COLO668 (cell line): ENCODE measurements at regions not wholly inside any gene's neighbourhood (a gene's known extent, or its start where the extent isn't known, plus 50 kb on each side); places are given as distances from the start of the nearest gene placed in this dataset.
"Not testable (repeated sequence)": the region's sequence is repeated elsewhere in the genome, so short reads cannot be mapped to it uniquely, and the experiment has no call there.

ENCODE experiments used
- DNase-seq: peaks from one replicate; lab custom pipeline; 2025; ENCODE audit not compliant: unreplicated experiment; lab: John Stamatoyannopoulos, UW

GRCh38 chr4:54855191-54855854 is 197.6 kb downstream of the KIT start:
- DNase-seq: no peak

GRCh38 chr4:54852602-54853001 is 194.8 kb downstream of the KIT start:
- DNase-seq: no peak

- no peak for DNase-seq
Measured at GRCh38 chr4:54852054-54852453, 194.3 kb downstream of the KIT start.

- DNase-seq: no peak
Measured at GRCh38 chr4:54844911-54845310, 187.2 kb downstream of the KIT start.

- DNase-seq: no peak
Measured at GRCh38 chr4:54843946-54844345, 186.2 kb downstream of the KIT start.

GRCh38 chr4:54843106-54843505 is 185.3 kb downstream of the KIT start:
- no peak for DNase-seq

- no peak for DNase-seq
Measured at GRCh38 chr4:54842656-54843055, 184.9 kb downstream of the KIT start.

GRCh38 chr4:54842226-54842625 is 184.5 kb downstream of the KIT start:
- no peak for DNase-seq

GRCh38 chr4:54840992-54841768 is 183.4 kb downstream of the KIT start:
- DNase-seq: peak; percentile 4

GRCh38 chr4:54840430-54840829 is 182.7 kb downstream of the KIT start:
- DNase-seq: no peak

- DNase-seq: no peak
Measured at GRCh38 chr4:54838301-54838700, 180.5 kb downstream of the KIT start.

- DNase-seq: no peak
Measured at GRCh38 chr4:54837576-54838140, 179.9 kb downstream of the KIT start.

GRCh38 chr4:54828361-54828760 is 170.6 kb downstream of the KIT start:
- not testable (repeated sequence) for DNase-seq

- no peak for DNase-seq
Measured at GRCh38 chr4:54823616-54824015, 165.9 kb downstream of the KIT start.

- no peak for DNase-seq
Measured at GRCh38 chr4:54819034-54819433, 161.3 kb downstream of the KIT start.

- no peak for DNase-seq
Measured at GRCh38 chr4:54818481-54818880, 160.7 kb downstream of the KIT start.

- no peak for DNase-seq
Measured at GRCh38 chr4:54813674-54814073, 155.9 kb downstream of the KIT start.

GRCh38 chr4:54806351-54806750 is 148.6 kb downstream of the KIT start:
- DNase-seq: no peak

- DNase-seq: no peak
Measured at GRCh38 chr4:54802336-54802735, 144.6 kb downstream of the KIT start.

GRCh38 chr4:54800831-54801530 is 143.2 kb downstream of the KIT start:
- no peak for DNase-seq

- DNase-seq: no peak
Measured at GRCh38 chr4:54794579-54794978, 136.8 kb downstream of the KIT start.
